GM23338 (cell line): ENCODE measurements at regions not wholly inside any gene's neighbourhood (a gene's known extent, or its start where the extent isn't known, plus 50 kb on each side); places are given as distances from the start of the nearest gene placed in this dataset.

Experiments used
- EZH2 ChIP-seq: fragments of 200-600 bp; sonication (generic); IDR thresholded peaks from one replicate; pipeline ENCODE4 v1.8.0; 2017; ENCODE audit warnings: antibody characterized with exemption, mild to moderate bottlenecking, low read depth; ENCODE audit not compliant: unreplicated experiment
- REST ChIP-seq: IDR thresholded peaks from one replicate; pipeline ENCODE4 v1.6.1; 2018; ENCODE audit warnings: antibody characterized with exemption; ENCODE audit not compliant: unreplicated experiment
- ZNF114 ChIP-seq: fragments of 250-450 bp; sonication (Bioruptor Pico); IDR thresholded peaks from 2 replicates; pipeline ENCODE4 v1.5.0; 2020; ENCODE audit warnings: mild to moderate bottlenecking, moderate library complexity
- ZNF462 ChIP-seq: fragments of 250-450 bp; sonication (Bioruptor Pico); IDR thresholded peaks from 2 replicates; pipeline ENCODE4 v1.5.0; 2020; ENCODE audit warnings: mild to moderate bottlenecking, moderate library complexity

- no peak for TF ChIP-seq REST
- no peak for TF ChIP-seq EZH2
- TF ChIP-seq ZNF462 (CRISPR knock-in tag) = no peak
- no peak for TF ChIP-seq ZNF114 (CRISPR knock-in tag)
Observed at GRCh38 chr20:50280851-50281655, 90.4 kb downstream of the CEBPB start (continued).
